ENCODE measurements at regions not wholly inside any gene's neighbourhood (a gene's known extent, or its start where the extent isn't known, plus 50 kb on each side); places are given as distances from the start of the nearest gene placed in this dataset.

- H3K36me3 ChIP-seq (ENCODE audit: control insufficient read depth, insufficient read depth, low read length) = no peaks in the 10 kb centered on the region
- H3K9me3 ChIP-seq (ENCODE audit: control insufficient read depth, insufficient read depth, low read length) = no peaks in the 10 kb centered on the region
- peak overlapping the region; percentile 97 to 99 for H3K27ac Mint-ChIP-seq
- no peak for TF ChIP-seq CTCF (IDR thresholded peaks at IDR 0.05)
- no peaks in the 10 kb centered on the region for H3K36me3 Mint-ChIP-seq
- H3K4me3 ChIP-seq (ENCODE audit: low read length) = no peak overlapping the region
- no peaks in the 10 kb centered on the region for H3K27me3 Mint-ChIP-seq (ENCODE audit: low read depth in 2 of 2)
- H3K9me3 Mint-ChIP-seq = no peaks in the 10 kb centered on the region
- H3K27me3 ChIP-seq (ENCODE audit: control insufficient read depth, insufficient read depth, low read length) = no peaks in the 10 kb centered on the region
- peaks cover 71 to 83% of the 10 kb centered on the region in 2 donors for H3K4me1 Mint-ChIP-seq
- intact Hi-C loops (cut with micrococcal nuclease) = loop anchor here (5.0 kb wide), 1 partner anchor 224 kb away; no protein-coding TSS in a partner anchor
- H3K27ac ChIP-seq (ENCODE audit: low read length) = peak overlapping the region; percentile 2
- ATAC-seq (no peak), DNase-seq (no peak)
- peak overlapping the region; percentile 43 for H3K4me3 Mint-ChIP-seq
- H3K4me1 ChIP-seq (ENCODE audit: control insufficient read depth, insufficient read depth, low read length) = peaks cover 69% of the 10 kb centered on the region
- 87% methylated on average over 4 of the region's 5 CpGs for WGBS (ENCODE audit: insufficient coverage)
Measured at GRCh38 chr10:7481368-7481765, 70.5 kb upstream of the SFMBT2 start.

GRCh38 chr10:7480742-7481367 lies 70.0 kb upstream of the SFMBT2 start:
- H3K27ac ChIP-seq (ENCODE audit: low read length) = peak overlapping the region; percentile 34
- Mint-ChIP-seq H3K4me3 (peak overlapping the region; percentile 43), H3K27ac (peak overlapping the region; percentile 97 to 99), H3K36me3 (no peaks in the 10 kb centered on the region), H3K4me1 (peaks cover 67 to 78% of the 10 kb centered on the region in 2 donors), H3K9me3 (no peaks in the 10 kb centered on the region), H3K27me3 (ENCODE audit: low read depth in 2 of 2) (no peaks in the 10 kb centered on the region)
- intact Hi-C loops (cut with micrococcal nuclease) = loop anchor here (5.0 kb wide), 1 partner anchor 224 kb away; no protein-coding TSS in a partner anchor
- ATAC-seq (no peak), DNase-seq (peak in 1 of 2 donors; percentile 36)
- no peaks in the 10 kb centered on the region for H3K9me3 ChIP-seq (ENCODE audit: control insufficient read depth, insufficient read depth, low read length)
- 59% methylated on average over 8 of the region's 8 CpGs for WGBS (ENCODE audit: insufficient coverage)
- H3K36me3 ChIP-seq (ENCODE audit: control insufficient read depth, insufficient read depth, low read length) = no peaks in the 10 kb centered on the region
- no peak overlapping the region for H3K4me3 ChIP-seq (ENCODE audit: low read length)
- H3K4me1 ChIP-seq (ENCODE audit: control insufficient read depth, insufficient read depth, low read length) = peaks cover 64% of the 10 kb centered on the region
- H3K27me3 ChIP-seq (ENCODE audit: control insufficient read depth, insufficient read depth, low read length) = no peaks in the 10 kb centered on the region
- TF ChIP-seq CTCF (IDR thresholded peaks at IDR 0.05) = no peak

GRCh38 chr10:7479861-7480598 lies 69.2 kb upstream of the SFMBT2 start:
- Histone ChIP-seq H3K27me3 (ENCODE audit: control insufficient read depth, insufficient read depth, low read length) (no peaks in the 10 kb centered on the region), H3K27ac (ENCODE audit: low read length) (peak overlapping the region; percentile 4), H3K36me3 (ENCODE audit: control insufficient read depth, insufficient read depth, low read length) (no peaks in the 10 kb centered on the region), H3K4me3 (ENCODE audit: low read length) (no peak overlapping the region), H3K9me3 (ENCODE audit: control insufficient read depth, insufficient read depth, low read length) (no peaks in the 10 kb centered on the region), H3K4me1 (ENCODE audit: control insufficient read depth, insufficient read depth, low read length) (peaks cover 56% of the 10 kb centered on the region)
- Mint-ChIP-seq H3K27ac (peak overlapping the region; percentile 97 to 99), H3K36me3 (no peaks in the 10 kb centered on the region), H3K27me3 (ENCODE audit: low read depth in 2 of 2) (no peaks in the 10 kb centered on the region), H3K4me3 (peak overlapping the region; percentile 17), H3K4me1 (peaks cover 59 to 69% of the 10 kb centered on the region in 2 donors), H3K9me3 (no peaks in the 10 kb centered on the region)
- intact Hi-C loops (cut with micrococcal nuclease) = loop anchor here (5.0 kb wide), 1 partner anchor 223 kb away; no protein-coding TSS in a partner anchor
- no peak for DNase-seq
- ATAC-seq = no peak
- 90% methylated on average over 13 of the region's 13 CpGs for WGBS (ENCODE audit: insufficient coverage)
- TF ChIP-seq CTCF (IDR thresholded peaks at IDR 0.05) = no peak
